NCI-H146 (cell line): ENCODE measurements at regions not wholly inside any gene's neighbourhood (a gene's known extent, or its start where the extent isn't known, plus 50 kb on each side); places are given as distances from the start of the nearest gene placed in this dataset.
A peak's percentile ranks its signal among the peaks of the same experiment; 100 is the strongest.
"Not testable (repeated sequence)": the region's sequence is repeated elsewhere in the genome, so short reads cannot be mapped to it uniquely, and the experiment has no call there.

Experiments used
- DNase-seq: peaks from one replicate; lab custom pipeline; 2025; lab: John Stamatoyannopoulos, UW

- peak; percentile 5 for DNase-seq
Observed at GRCh38 chr21:16420031-16420724, 690.4 kb downstream of the USP25 start.

- no peak for DNase-seq
Observed at GRCh38 chr21:16421007-16421406, 691.2 kb downstream of the USP25 start.

- no peak for DNase-seq
Observed at GRCh38 chr21:16421965-16422364, 692.2 kb downstream of the USP25 start.

GRCh38 chr21:16422702-16423101, 692.9 kb downstream of the USP25 start:
- no peak for DNase-seq

- DNase-seq, result no peak
Observed at GRCh38 chr21:16423921-16424320, 694.1 kb downstream of the USP25 start.

GRCh38 chr21:16424331-16424751, 694.6 kb downstream of the USP25 start:
- DNase-seq, result no peak

GRCh38 chr21:16425376-16425775, 695.6 kb downstream of the USP25 start:
- no peak for DNase-seq

GRCh38 chr21:16426936-16427335, 697.2 kb downstream of the USP25 start:
- no peak for DNase-seq

- no peak for DNase-seq
Observed at GRCh38 chr21:16427587-16428087, 697.9 kb downstream of the USP25 start.

GRCh38 chr21:16437586-16437985, 707.8 kb downstream of the USP25 start:
- DNase-seq, result no peak

GRCh38 chr21:16438761-16439160, 709.0 kb downstream of the USP25 start:
- no peak for DNase-seq

- DNase-seq, result no peak
Observed at GRCh38 chr21:16441789-16442188, 712.0 kb downstream of the USP25 start.

GRCh38 chr21:16454399-16454798, 724.6 kb downstream of the USP25 start:
- no peak for DNase-seq

- no peak for DNase-seq
Observed at GRCh38 chr21:16455526-16455925, 725.7 kb downstream of the USP25 start.

- no peak for DNase-seq
Observed at GRCh38 chr21:16455978-16456377, 726.2 kb downstream of the USP25 start.

- no peak for DNase-seq
Observed at GRCh38 chr21:16457498-16457897, 727.7 kb downstream of the USP25 start.

GRCh38 chr21:16460936-16461335, 731.2 kb downstream of the USP25 start:
- no peak for DNase-seq

- DNase-seq, result not testable (repeated sequence)
Observed at GRCh38 chr21:16464211-16464889, 734.6 kb downstream of the USP25 start.

GRCh38 chr21:16468184-16468583, 738.4 kb downstream of the USP25 start:
- no peak for DNase-seq

- DNase-seq, result no peak
Observed at GRCh38 chr21:16473988-16474387, 744.2 kb downstream of the USP25 start.

- DNase-seq, result no peak
Observed at GRCh38 chr21:16476056-16476825, 746.5 kb downstream of the USP25 start.

GRCh38 chr21:16488042-16488441, 758.3 kb downstream of the USP25 start:
- no peak for DNase-seq

- DNase-seq, result no peak
Observed at GRCh38 chr21:16492356-16492755, 762.6 kb downstream of the USP25 start.
